COR-L47 (cell line): ENCODE measurements at regions not wholly inside any gene's neighbourhood (a gene's known extent, or its start where the extent isn't known, plus 50 kb on each side); places are given as distances from the start of the nearest gene placed in this dataset.

Experiments
- DNase-seq: peaks from one replicate; lab custom pipeline; 2025; lab: John Stamatoyannopoulos, UW

GRCh38 chr9:24488896-24489295 lies 56.8 kb downstream of the IZUMO3 start:
- no peak for DNase-seq

GRCh38 chr9:24487946-24488345 lies 57.8 kb downstream of the IZUMO3 start:
- DNase-seq = no peak

- DNase-seq = no peak
Observed at GRCh38 chr9:24487250-24487861, 58.3 kb downstream of the IZUMO3 start.

- DNase-seq = no peak
Observed at GRCh38 chr9:24479361-24480059, 66.2 kb downstream of the IZUMO3 start.

- no peak for DNase-seq
Observed at GRCh38 chr9:24464319-24464951, 81.3 kb downstream of the IZUMO3 start.

- DNase-seq = no peak
Observed at GRCh38 chr9:24462951-24463350, 82.7 kb downstream of the IZUMO3 start.

- no peak for DNase-seq
Observed at GRCh38 chr9:24460781-24461180, 84.9 kb downstream of the IZUMO3 start.

GRCh38 chr9:24459953-24460352 lies 85.7 kb downstream of the IZUMO3 start:
- no peak for DNase-seq

- DNase-seq = no peak
Observed at GRCh38 chr9:24451346-24451745, 94.4 kb downstream of the IZUMO3 start.

- DNase-seq = no peak
Observed at GRCh38 chr9:24449976-24450375, 95.7 kb downstream of the IZUMO3 start.

GRCh38 chr9:24439456-24439855 lies 106.2 kb downstream of the IZUMO3 start:
- no peak for DNase-seq

GRCh38 chr9:24438876-24439275 lies 106.8 kb downstream of the IZUMO3 start:
- no peak for DNase-seq

GRCh38 chr9:24436761-24437160 lies 108.9 kb downstream of the IZUMO3 start:
- DNase-seq = no peak

- no peak for DNase-seq
Observed at GRCh38 chr9:24434183-24434582, 111.5 kb downstream of the IZUMO3 start.

- DNase-seq = no peak
Observed at GRCh38 chr9:24416136-24416535, 129.6 kb downstream of the IZUMO3 start.

- DNase-seq = no peak
Observed at GRCh38 chr9:24413651-24414050, 132.0 kb downstream of the IZUMO3 start.

GRCh38 chr9:24398466-24398865 lies 147.2 kb downstream of the IZUMO3 start:
- no peak for DNase-seq

- DNase-seq = no peak
Observed at GRCh38 chr9:24391095-24391494, 154.6 kb downstream of the IZUMO3 start.

- DNase-seq = no peak
Observed at GRCh38 chr9:24385077-24385476, 160.6 kb downstream of the IZUMO3 start.

- no peak for DNase-seq
Observed at GRCh38 chr9:24382566-24382965, 163.1 kb downstream of the IZUMO3 start.

GRCh38 chr9:24381205-24381604 lies 164.5 kb downstream of the IZUMO3 start:
- no peak for DNase-seq

- DNase-seq = no peak
Observed at GRCh38 chr9:24359046-24359445, 186.7 kb downstream of the IZUMO3 start.

GRCh38 chr9:24351973-24352372 lies 193.7 kb downstream of the IZUMO3 start:
- DNase-seq = no peak
